HL-60 (cell line): ENCODE measurements at regions not wholly inside any gene's neighbourhood (a gene's known extent, or its start where the extent isn't known, plus 50 kb on each side); places are given as distances from the start of the nearest gene placed in this dataset.

Experiments used
- CTCF ChIP-seq: IDR thresholded peaks from one replicate; pipeline ENCODE4 v1.5.1; 2011; ENCODE audit warnings: low read length, control low read depth, inconsistent platforms; ENCODE audit not compliant: insufficient read depth
- POLR2AphosphoS5 ChIP-seq: IDR thresholded peaks from 2 replicates; pipeline ENCODE4 v1.6.1; 2012; ENCODE audit warnings: low read depth

GRCh38 chr6:170017603-170018320 is 266.3 kb downstream of the ERMARD start:
- TF ChIP-seq CTCF (no peak), POLR2AphosphoS5 (no peak)
